Hematopoietic multipotent progenitor cell treated with erythropoietin and hydrocortisone succinate and interleukin-3 and kit ligand, for 4 days (in vitro differentiated cells): ENCODE measurements at regions not wholly inside any gene's neighbourhood (a gene's known extent, or its start where the extent isn't known, plus 50 kb on each side); places are given as distances from the start of the nearest gene placed in this dataset.

ENCODE experiments used
- DNase-seq: peaks from one replicate; pipeline ENCODE4 v3.0.0-alpha.2; 2015

DNA sequence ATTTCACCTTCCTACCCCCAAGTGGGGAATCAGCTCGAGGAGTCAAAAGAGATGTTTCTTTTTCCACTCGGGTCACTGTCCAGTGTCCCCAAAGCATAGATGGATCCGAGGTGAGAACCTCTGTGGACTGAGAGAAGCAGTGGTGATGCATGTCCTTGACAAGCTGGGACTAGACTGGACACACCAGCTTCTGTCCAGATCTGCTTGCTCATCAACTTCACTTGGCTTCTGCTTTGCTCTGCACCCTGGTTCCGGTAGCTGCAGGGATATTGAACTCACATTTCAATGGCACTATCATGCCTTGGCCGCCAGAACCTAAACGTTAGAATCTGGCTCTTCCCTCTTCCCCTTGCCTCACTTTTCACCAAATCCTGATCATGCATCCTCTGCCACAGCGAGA lies 50.3 kb upstream of the CXCL12 start:
- DNase-seq: no peak

DNA sequence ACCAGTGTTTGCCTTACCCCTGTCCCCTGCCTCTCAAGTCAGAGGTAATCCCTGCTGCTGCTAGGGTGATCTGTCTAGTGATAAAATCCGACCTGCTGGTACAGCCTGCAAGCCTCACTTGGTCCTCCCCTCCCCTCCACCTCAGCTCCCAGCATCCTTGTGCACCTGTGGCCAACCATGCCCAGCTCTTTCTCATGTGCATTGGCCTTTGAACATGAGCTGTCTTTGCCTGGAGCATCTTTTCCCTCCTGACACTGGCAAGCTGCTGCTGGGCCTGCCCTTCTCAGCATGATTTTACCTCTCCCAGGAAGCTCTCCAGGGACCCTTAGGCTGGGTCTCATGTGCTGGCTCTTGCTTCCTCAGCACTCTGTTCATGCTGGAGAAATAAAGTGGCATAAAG lies 51.3 kb upstream of the CXCL12 start:
- no peak for DNase-seq

DNA sequence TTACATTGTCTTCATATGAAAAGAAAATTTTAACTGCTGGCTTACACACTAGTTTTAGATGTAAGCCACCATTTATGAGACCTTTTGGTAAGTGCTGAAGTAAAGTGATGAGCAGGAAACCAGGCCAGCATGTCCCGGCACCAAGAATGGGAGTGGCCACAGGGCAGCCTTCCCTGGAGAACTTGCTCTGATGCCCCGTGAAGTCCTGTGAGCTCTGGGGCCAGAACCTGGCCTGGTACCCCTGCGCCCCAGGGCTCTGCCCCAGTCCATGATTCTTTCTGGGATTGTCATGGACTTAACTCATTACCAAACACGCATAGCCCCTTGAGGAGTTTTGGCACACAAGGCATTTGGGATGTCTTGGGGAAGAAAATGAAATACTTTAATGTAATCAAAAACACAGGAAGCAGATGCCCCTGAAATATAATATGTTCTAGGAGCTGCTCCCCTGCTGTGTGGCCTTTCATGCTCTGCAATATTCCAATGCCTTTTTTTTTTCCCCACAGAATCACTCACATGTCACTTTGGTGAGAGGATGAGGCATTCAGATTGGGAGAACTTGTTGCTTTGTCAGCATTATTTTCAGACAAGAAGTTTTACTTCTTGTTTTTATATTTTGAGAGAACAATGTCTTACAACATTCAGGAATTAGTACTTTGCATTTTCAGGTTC lies 53.1 kb upstream of the CXCL12 start:
- no peak for DNase-seq

DNA sequence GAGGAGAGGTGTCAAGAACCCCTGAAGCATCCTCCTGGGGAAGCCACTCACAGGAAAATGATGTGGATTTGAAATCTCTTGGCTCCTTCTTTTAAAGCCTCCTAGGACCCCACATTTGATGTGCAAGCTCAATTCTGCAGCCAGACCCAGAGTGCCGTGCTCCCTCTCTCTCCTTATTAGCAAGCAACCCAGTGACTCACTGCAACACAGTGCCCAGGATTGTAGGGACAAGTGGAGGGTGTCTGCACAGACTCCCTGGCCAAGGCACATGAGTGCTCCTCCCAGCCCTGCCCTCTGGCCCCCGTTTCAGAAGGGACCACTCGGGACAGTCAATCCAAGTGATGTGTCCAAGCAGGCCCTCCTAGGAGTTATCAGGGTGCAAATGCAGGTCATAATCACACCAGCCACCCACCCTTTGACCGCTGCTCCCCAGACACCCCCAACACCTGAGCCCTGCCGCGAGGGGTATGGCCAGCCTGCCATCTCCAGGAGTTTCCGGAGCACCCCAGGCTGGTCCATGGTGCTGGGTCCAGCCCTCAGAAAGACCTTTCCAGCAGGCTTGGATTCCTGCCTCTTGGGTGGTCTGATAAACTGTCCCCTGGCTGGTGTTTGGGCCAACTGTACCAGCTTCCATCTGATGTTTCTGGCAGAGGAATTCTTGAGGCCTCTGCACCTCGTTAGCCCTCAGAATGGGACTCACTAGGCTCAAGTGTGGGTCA lies 54.5 kb upstream of the CXCL12 start:
- no peak for DNase-seq

DNA sequence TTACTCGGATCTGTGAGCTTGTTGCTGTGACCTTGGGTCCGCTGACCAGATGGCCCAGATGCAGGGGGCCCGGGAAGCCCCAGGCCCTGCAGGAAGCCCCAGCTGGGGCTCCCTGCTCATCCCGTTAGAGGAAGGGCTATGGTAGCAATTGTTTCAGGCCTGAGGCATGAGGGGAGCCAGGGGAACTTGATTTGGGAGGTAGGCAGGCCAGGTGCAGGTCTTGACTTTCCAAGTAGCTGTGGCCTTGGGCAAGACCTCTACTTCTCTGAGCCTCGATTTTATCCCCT lies 55.0 kb upstream of the CXCL12 start:
- no peak for DNase-seq

DNA sequence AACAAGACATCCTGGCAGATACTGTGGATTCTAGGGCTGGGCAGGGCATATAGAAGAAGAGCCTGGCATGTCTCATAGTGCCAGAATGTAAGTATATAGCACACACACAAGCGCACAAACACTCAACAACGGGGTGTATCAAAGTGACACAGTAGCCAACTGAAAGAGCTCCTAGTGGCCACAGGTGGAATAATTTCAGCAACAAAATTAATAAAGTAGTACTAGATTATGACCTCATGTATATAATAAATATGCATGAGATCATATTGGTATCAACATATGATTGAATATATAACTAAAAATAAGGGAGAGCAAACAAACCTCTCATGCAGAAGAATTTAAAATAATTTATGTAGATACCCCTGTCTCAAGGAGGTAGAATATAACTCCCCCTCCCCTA lies 72.4 kb upstream of the CXCL12 start:
- no peak for DNase-seq

DNA sequence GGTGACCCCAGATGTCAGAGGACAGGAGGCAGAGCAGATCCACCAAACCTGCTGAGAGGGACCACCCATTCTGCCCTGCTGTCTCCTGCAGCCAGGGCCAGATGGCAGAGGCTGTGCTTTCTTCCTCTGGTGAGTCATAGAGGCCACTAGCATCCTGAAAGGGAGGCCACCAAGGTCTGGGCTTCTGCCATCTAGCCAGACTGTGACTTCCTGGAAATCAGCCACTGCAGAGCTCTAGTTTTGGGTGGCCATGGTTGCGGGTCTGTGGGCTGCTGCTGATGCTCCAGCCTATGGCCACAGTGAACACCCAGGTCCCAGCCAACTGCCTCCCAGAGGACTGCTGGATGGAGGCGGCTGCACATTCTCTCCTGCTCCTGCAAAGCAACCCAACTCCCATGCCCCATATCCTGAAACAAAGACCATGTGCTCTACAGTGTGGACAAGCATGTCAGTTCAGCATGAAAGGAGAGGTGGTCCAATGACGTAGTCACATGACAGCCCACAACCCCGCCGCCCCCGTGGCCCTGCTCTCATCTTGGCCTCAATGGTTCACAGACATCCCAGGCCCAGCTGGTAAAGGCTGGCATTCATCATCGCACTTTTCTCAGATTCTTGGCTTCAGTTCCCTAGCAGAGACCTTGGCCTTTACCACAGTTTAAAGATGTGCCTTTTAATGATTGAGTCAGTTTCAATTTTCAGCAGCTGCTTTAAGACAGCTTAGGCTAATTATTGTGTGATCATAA lies 73.9 kb upstream of the CXCL12 start:
- no peak for DNase-seq

DNA sequence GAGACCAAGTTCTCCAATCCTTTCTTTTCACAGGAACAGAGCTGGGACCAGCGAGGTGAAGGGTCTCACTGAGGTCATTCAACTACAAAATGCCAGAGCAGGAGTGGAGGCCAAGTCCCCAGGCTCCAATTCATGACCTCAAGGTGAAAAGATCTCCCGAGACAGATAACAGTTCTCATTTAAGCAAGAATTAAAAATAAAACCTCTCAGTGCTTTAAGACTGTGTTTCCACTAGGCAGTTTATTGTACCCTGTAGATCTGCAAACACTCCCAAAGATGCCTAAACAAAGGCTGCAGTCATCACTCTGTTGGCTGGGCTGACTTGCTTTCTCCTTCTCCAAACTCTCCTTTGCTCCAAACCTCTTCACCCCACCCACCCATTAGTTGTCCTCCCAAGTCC lies 74.8 kb upstream of the CXCL12 start:
- no peak for DNase-seq

DNA sequence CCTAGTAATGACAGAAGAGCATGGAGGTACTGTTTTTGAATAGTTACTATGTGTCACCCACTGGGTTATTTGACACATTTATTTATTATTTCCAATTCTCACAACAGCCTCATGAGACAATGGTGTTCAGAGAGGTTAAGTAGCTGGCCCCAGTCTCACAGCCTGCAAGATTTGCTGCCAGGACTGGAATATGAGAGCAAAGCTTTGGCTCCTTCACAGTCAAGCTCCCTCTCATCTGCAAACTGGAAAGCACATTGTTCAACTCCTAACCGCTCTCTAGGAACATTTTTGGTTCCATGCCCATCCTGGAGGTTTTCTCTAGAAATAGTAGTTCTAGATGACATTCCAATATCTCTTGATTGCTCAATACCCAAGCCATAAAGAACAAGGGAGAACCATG lies 75.5 kb upstream of the CXCL12 start:
- no peak for DNase-seq

DNA sequence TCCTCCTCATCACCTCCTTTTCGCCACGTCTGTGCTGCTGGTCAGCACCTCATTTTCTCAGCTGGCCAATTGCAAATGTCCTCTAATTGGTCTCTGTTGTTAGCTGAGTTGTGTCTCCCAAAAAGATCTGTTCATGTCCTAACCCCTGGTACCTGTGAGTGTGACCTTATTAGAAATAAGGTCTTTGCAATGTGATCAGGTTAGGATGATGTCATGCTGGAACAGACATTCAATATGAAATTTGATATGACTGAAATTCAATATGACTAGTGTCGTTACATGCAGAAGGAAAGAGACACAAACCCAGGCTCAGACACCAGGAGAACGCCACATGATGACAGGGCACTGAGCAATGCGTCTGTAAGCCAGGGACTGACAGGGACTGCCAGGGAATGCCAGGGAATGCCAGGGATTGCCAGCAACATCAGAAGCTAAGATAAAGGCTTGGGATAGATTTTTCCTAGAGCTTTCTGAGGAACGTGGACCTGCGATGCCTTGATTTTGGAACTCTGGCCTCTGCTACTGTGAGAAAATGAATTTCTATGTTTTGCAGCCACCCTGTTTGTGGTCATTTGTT lies 77.5 kb upstream of the CXCL12 start:
- DNase-seq: no peak

DNA sequence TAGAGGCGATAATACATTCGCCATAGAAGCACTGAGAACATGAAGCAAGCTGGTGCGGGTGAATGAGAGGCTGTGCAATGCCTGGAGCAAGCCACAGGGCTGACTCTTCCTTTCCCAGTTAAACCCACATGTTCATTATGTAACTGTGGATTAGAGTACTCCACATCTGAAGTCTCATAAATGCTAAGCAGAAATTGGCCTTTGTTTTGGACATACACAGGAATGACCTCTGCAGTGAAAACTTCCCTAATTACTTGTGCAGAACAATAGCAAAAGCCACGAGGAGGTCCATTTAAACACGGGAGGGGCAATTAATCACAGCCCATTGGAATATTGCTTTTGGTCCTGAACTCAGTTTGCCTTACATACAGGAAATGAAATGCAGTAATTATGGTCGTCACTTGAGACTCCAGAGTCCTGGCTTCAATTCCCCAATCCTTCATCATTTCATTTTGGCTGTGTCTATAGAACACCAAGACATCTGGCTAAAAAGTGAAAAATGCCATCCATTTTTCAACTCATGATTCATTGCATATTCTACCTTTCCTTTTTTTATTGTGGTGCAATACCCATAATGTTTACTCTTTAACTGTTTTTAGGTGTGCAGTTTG lies 78.7 kb upstream of the CXCL12 start:
- no peak for DNase-seq

DNA sequence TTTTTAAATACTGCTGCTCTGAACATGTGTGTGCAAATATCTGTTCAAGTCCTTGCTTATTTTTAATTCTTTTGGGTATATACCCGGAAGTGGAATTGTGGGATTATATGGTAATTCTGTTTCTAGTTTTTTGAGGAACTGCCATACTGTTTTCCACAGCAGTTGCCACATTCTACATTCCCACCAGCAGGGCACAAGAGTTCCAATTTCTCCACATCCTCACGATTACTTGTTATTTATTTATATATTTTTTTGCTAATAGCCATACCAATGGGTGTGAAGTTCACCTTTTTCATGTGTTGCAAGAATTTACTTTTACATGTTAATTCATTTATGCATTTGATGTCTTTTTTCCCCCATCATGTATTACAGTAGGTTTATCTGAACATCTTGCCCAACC lies 79.6 kb upstream of the CXCL12 start:
- DNase-seq: no peak

DNA sequence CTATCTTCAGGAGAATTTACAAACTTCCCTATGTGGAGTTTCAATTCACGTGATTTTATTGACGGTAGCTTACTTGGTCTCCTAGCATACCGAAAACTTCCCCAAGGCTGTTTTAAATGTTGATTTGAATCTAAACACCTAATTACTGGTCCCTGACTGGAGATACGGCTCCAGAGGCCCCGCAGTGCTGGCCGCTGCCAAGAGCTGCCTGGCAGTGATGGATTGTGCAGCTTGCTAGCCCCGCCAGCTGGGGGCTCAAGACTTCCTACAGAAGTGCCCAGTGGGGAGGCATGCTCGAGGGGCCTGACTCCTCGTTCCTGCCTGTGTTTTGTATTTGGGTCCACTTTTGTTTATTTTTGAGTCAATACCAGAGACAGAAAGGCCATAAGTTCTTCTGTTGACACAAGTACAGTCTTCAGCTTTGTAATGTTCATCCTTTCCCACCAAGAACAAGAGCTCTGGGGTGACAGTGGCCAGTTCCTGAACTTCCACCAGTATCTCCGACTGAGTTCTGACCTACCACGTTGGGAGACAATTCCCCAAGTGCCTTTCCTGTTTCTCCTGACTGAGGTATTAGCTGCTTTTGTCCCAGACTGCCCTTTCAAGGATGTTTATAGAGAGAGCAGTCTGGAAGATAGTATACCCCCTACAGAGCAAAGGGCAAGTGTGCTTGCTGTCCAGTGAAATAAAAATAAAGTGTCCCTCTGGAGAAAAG lies 80.7 kb upstream of the CXCL12 start:
- no peak for DNase-seq

DNA sequence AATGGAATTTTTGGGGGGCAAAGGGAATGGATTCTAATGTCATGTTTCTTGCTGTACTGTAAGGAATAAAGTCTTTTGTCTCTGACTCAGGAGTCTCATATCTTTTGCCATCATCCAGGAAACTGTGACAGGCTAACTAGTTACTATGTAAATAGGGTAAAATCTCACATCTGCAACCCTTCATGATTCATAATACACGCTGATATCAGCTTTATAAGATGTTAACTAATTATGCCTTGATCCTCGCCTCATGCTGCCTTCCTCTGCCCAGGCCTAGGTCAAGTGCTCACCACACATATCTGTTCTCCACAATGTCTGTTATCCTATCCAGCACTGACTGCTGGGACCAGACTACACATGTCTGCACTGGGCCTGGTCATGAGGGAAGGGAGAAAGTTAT lies 81.3 kb upstream of the CXCL12 start:
- no peak for DNase-seq

DNA sequence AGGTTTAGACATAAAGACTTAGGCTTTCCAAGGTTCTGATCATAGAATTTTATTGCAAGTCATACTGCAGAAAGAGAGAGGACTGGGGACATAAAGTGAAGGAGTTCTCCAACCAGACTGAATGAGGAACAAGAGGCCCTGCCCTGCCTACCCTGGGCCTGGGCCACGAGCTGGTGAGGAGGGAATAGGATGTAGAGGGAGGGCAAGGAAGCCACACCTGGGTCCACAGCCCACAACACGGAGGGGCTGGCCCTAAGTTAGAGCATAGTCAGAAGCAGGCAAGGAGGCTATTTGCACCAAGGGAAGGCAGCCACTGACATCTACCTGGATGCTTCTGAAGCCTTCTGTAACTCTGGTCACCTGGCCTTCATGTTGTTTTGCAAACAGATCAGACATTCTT lies 82.2 kb upstream of the CXCL12 start:
- DNase-seq: no peak

DNA sequence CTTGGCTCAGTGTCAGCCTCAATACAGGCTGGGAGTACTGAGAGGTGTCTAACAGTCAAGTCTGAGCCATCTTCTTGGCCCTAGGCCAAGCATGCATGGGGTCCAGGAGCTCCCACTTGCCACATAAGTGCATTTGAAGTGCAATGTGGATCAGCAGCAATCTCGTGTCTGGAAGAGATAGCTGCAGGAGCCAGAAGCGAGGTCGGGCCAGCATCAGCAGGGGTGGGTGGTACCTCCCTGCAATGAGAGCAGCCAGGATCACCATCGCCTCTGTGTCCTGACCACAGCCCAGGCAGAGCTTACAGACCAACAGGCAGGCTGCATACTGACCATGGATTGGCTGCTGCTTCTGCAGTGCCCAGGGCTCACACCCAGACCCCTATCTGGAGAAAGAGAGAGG lies 83.0 kb upstream of the CXCL12 start:
- no peak for DNase-seq

DNA sequence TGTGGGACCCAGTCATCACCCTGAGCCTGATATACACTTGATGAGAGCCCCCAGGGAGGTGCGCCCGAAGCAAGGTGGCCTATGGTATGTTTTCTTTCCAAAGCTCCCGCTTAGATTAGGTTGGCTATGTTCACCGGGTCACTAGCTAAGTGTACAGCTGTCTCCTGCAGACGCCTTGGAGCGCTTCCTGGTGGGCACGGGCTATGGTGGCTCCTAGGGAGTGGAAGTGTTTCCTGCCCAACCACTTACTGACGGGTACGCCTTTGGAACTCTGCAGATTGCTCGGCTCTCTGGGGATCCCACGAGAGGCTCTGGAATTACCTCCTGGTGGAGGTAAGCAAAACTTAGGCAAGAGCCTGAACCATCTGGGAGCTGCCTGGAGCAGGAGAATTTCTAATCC lies 83.6 kb upstream of the CXCL12 start:
- no peak for DNase-seq

DNA sequence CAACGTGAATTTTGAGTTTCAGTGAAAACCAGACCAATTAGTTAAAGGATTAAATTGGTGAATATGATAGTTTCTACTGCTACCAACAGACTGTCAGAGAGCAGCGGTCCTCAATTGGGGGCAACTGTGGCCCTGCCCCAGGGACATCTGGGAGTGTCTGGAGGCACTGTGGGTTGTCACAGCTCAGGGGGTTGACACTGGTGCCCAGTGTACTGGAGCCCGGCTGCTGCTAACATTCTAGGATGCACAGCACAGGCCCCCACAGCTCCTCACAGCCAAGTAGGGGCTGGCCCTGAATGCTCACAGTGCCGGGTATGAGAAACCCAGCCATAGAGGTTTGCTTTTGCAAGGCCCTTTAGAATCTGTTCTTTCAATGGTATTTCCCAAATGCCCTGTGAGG lies 84.1 kb upstream of the CXCL12 start:
- DNase-seq: no peak

DNA sequence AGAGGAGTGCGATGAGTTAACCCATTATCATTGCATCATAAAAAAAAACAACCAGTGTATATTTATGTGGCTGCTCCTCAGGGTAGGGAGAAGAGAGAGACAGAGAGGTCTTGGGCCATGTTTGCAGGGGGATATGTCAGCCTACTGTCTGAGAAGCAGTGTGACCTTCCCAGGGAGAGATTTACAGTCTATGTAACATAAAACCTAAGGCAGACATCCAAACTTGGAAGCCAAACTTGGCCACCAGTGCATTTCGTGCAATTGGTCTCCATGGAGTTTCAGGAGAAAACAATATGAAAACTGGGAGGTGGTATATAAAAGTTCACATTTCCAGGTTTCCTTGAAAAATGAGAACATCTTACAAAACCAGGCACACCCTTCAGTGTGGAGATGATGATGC lies 85.9 kb upstream of the CXCL12 start:
- no peak for DNase-seq

DNA sequence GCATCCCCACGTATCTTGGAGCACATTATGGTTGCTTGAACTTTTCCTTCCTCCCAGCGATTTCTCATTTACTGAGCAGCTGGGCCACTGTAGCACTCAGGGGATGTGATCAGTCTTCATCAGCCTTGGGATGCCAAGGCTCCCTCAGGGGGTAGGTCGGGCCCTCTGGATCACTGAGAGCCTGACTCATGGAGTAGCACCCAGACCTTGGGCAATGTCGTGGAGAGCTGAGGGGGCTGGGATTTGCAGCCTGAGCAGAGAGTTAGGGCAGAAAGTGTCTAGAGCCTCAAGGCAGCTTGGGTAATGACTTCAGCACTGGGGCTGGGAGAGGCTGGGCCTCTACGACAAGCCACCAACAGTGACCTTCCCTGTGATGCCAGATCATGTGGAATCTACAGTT lies 86.5 kb upstream of the CXCL12 start:
- no peak for DNase-seq

DNA sequence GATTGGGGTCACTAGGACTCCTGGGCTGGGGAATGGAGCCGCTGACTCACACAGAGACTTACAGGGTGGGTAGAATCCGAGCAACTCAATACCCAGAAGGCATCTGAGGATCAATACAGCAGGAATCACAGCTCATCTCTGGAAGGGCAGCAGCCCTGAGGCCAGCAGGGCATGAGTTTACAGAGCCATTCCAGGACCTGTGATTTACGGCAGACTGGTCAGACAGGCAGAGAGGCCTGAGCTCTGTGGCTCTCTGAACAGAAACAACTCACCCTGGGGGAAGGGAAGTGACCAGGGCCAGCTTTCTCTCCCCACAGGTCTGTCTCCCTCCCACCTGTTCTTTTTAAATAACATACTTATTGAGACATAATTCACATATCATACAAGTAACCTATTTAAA lies 88.2 kb upstream of the CXCL12 start:
- DNase-seq: no peak

DNA sequence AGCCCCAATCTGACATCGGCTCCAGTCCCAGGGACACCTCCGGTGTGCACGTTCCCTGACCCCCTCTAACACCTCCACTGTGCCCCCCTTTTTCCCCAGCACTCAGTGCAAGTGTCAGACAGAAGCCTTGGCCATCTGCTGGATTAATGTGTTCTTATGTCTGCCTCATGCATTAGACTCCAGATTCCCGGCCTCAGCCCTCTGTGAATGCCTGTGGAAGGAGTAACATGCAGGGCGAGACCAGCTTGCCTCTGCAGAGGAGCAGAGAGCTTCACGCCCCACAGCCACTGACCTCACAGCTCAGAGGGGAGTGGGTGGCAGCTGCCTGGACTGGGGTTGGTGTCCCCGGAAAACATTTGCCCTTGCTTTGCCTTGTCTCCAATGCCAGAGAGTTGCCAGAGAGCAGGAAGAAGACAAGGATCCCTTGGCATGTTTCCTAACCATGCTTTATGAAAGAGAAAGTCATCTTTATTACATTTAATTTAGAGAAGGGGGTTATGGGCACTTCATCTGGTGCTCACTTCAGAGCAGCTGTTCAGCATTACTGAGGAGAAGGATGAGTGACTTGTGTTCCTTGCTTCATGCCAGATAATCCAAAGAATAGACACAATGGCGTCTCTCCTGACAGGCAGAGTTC lies 91.6 kb upstream of the CXCL12 start:
- no peak for DNase-seq

DNA sequence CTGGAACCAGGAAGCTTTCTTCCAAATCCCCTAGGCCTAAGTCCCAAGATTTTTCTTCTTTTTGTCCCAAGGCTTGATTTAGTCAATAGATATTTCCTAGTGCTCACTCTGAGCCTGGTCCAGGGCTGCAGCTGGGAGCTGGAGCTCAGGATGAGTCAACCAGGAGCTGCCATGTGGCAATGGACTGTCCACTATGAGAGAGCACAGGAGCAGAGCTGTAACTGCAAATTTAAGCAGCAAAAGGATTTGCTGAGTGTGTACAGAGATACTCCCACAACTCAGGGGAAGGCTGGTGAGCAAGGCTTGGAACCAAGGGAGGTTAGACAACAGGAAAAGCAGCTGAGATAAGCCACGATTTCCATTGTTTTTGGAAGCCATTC lies 92.1 kb upstream of the CXCL12 start:
- no peak for DNase-seq
